Lower lobe of right lung (tissue), 2 donors: ENCODE measurements at regions not wholly inside any gene's neighbourhood (a gene's known extent, or its start where the extent isn't known, plus 50 kb on each side); places are given as distances from the start of the nearest gene placed in this dataset.

Experiments used
- ATAC-seq, 2 donors: fragments of 200-7000 bp; cut with Tn5 transposase; one replicate each; pipeline ENCODE4 v1.9.1; 2020 to 2022; ENCODE audit warnings: mild to moderate bottlenecking in 2 of 2, moderate library complexity in 2 of 2
- DNase-seq: peaks from one replicate; pipeline ENCODE4 v3.0.0-alpha.2; 2020
- H3K27ac ChIP-seq: fragments of 200-600 bp; one replicate; pipeline ENCODE4 v1.8.0; 2022
- H3K27me3 ChIP-seq: fragments of 200-600 bp; one replicate; pipeline ENCODE4 v1.8.0; 2022; ENCODE audit warnings: low read depth
- H3K36me3 ChIP-seq: fragments of 200-600 bp; one replicate; pipeline ENCODE4 v1.8.0; 2022; ENCODE audit warnings: mild to moderate bottlenecking
- H3K4me1 ChIP-seq: fragments of 200-600 bp; one replicate; pipeline ENCODE4 v1.8.0; 2022
- H3K4me3 ChIP-seq: fragments of 200-600 bp; one replicate; pipeline ENCODE4 v1.8.0; 2022; ENCODE audit warnings: mild to moderate bottlenecking
- H3K9me3 ChIP-seq: fragments of 200-600 bp; one replicate; pipeline ENCODE4 v1.8.0; 2022
- CTCF ChIP-seq: fragments of 200-600 bp; IDR thresholded peaks from one replicate; pipeline ENCODE4 v1.8.0; 2022; ENCODE audit warnings: antibody characterized with exemption, mild to moderate bottlenecking
- intact Hi-C: fragments of 100-400 bp; cut with DNase I; formaldehyde crosslinking; loops from one replicate; pipeline ENCODE4 v1.11.0; 2022
- donor health status: DM: no; HTN: yes; CAD: no; lungs with severe emphysema.

- no peak for TF ChIP-seq CTCF
- intact Hi-C loops = no loop called here
- DNase-seq = peak; percentile 29
- ATAC-seq = no peak
- no peaks in the 10 kb centered on the region for H3K9me3 ChIP-seq
- peaks cover 42% of the 10 kb centered on the region for H3K27me3 ChIP-seq
- no peaks in the 10 kb centered on the region for H3K4me1 ChIP-seq
- no peaks in the 10 kb centered on the region for H3K36me3 ChIP-seq
- no peak overlapping the region for H3K4me3 ChIP-seq
- H3K27ac ChIP-seq = no peak overlapping the region
These were observed 686.6 kb downstream of the BRD1 start for GRCh38 chr22:49140911-49141665.

- no peak overlapping the region for H3K4me3 ChIP-seq
- no peaks in the 10 kb centered on the region for H3K4me1 ChIP-seq
- DNase-seq = peak; percentile 30
- H3K27ac ChIP-seq = no peak overlapping the region
- H3K27me3 ChIP-seq = peaks cover 45% of the 10 kb centered on the region
- no peaks in the 10 kb centered on the region for H3K9me3 ChIP-seq
- no peak for ATAC-seq
- TF ChIP-seq CTCF = no peak
- intact Hi-C loops = no loop called here
- no peaks in the 10 kb centered on the region for H3K36me3 ChIP-seq
These were observed 688.1 kb downstream of the BRD1 start for GRCh38 chr22:49139492-49140151.

GRCh38 chr22:49138250-49138790, 689.4 kb downstream of the BRD1 start:
- H3K9me3 ChIP-seq = no peaks in the 10 kb centered on the region
- H3K27ac ChIP-seq = no peak overlapping the region
- H3K4me1 ChIP-seq = no peaks in the 10 kb centered on the region
- H3K4me3 ChIP-seq = no peak overlapping the region
- H3K36me3 ChIP-seq = no peaks in the 10 kb centered on the region
- no peak for DNase-seq
- H3K27me3 ChIP-seq = peaks cover 56% of the 10 kb centered on the region
- no peak for ATAC-seq
- intact Hi-C loops = no loop called here
- TF ChIP-seq CTCF = no peak

- H3K27ac ChIP-seq = no peak overlapping the region
- no peaks in the 10 kb centered on the region for H3K9me3 ChIP-seq
- no peak for DNase-seq
- intact Hi-C loops = no loop called here
- peaks cover 54% of the 10 kb centered on the region for H3K27me3 ChIP-seq
- no peak overlapping the region for H3K4me3 ChIP-seq
- no peak for ATAC-seq
- H3K36me3 ChIP-seq = no peaks in the 10 kb centered on the region
- H3K4me1 ChIP-seq = no peaks in the 10 kb centered on the region
- TF ChIP-seq CTCF = no peak
These were observed 690.4 kb downstream of the BRD1 start for GRCh38 chr22:49137206-49137840.

- TF ChIP-seq CTCF = no peak
- intact Hi-C loops = no loop called here
- DNase-seq = no peak
These were observed 690.9 kb downstream of the BRD1 start for GRCh38 chr22:49136816-49137180.

More at GRCh38 chr22:49136816-49137180, 690.9 kb downstream of the BRD1 start:
- peaks cover 49% of the 10 kb centered on the region for H3K27me3 ChIP-seq
- no peaks in the 10 kb centered on the region for H3K9me3 ChIP-seq
- H3K36me3 ChIP-seq = no peaks in the 10 kb centered on the region
- H3K4me3 ChIP-seq = no peak overlapping the region
- no peak overlapping the region for H3K27ac ChIP-seq
- no peaks in the 10 kb centered on the region for H3K4me1 ChIP-seq
- no peak for ATAC-seq
